SK-N-SH treated with all-trans-retinoic acid at 6 μM for 48 hours (cell line): ENCODE measurements at regions not wholly inside any gene's neighbourhood (a gene's known extent, or its start where the extent isn't known, plus 50 kb on each side); places are given as distances from the start of the nearest gene placed in this dataset.

Experiments
- ATAC-seq: fragments of 200-7000 bp; cut with Tn5 transposase; 3 replicates; pipeline ENCODE4 v1.9.1; 2020; ENCODE audit warnings: mild to moderate bottlenecking, moderate library complexity
- ARNTL ChIP-seq: fragments of 450-650 bp; formaldehyde crosslinking; IDR thresholded peaks from 2 replicates; pipeline ENCODE4 v1.5.0; 2020; ENCODE audit warnings: low read depth, mild to moderate bottlenecking, moderate library complexity, borderline replicate concordance
- BACH2 ChIP-seq: fragments of 250-450 bp; sonication (Bioruptor Pico); IDR thresholded peaks from 2 replicates; pipeline ENCODE4 v1.9.0; 2021; ENCODE audit warnings: mild to moderate bottlenecking, borderline replicate concordance
- CREB5 ChIP-seq: fragments of 250-450 bp; sonication (Bioruptor Pico); IDR thresholded peaks from 2 replicates; pipeline ENCODE4 v1.5.1; 2020; ENCODE audit warnings: low read depth, mild to moderate bottlenecking, moderate library complexity
- CSDC2 ChIP-seq: fragments of 250-450 bp; sonication (Bioruptor Pico); IDR thresholded peaks from 2 replicates; pipeline ENCODE4 v1.5.0; 2020; ENCODE audit warnings: mild to moderate bottlenecking, moderate library complexity
- CSRNP3 ChIP-seq: fragments of 250-450 bp; sonication (Bioruptor Pico); IDR thresholded peaks from 2 replicates; pipeline ENCODE4 v1.5.1; 2021; ENCODE audit warnings: mild to moderate bottlenecking, moderate library complexity
- ESRRG ChIP-seq: fragments of 250-450 bp; sonication (Bioruptor Pico); IDR thresholded peaks from 2 replicates; pipeline ENCODE4 v1.6.1; 2021; ENCODE audit warnings: mild to moderate bottlenecking
- ISL1 ChIP-seq: fragments of 250-450 bp; sonication (Bioruptor Pico); IDR thresholded peaks from 2 replicates; pipeline ENCODE4 v2.1.2; 2022; ENCODE audit warnings: mild to moderate bottlenecking, moderate library complexity
- OSR1 ChIP-seq: fragments of 250-450 bp; sonication (Bioruptor Pico); IDR thresholded peaks from 2 replicates; pipeline ENCODE4 v1.8.0; 2022; ENCODE audit warnings: moderate library complexity, mild to moderate bottlenecking, inconsistent platforms
- PATZ1 ChIP-seq: fragments of 250-450 bp; sonication (Bioruptor Pico); IDR thresholded peaks from 2 replicates; pipeline ENCODE4 v1.8.0; 2020; ENCODE audit warnings: mild to moderate bottlenecking, moderate library complexity, borderline replicate concordance
- POU6F1 ChIP-seq: fragments of 250-450 bp; sonication (Bioruptor Pico); IDR thresholded peaks from 2 replicates; pipeline ENCODE4 v1.8.0; 2021; ENCODE audit warnings: low read depth, mild to moderate bottlenecking, moderate library complexity, borderline replicate concordance
- RARB ChIP-seq: fragments of 250-450 bp; sonication (Bioruptor Pico); IDR thresholded peaks from 2 replicates; pipeline ENCODE4 v1.8.0; 2021; ENCODE audit warnings: mild to moderate bottlenecking, moderate library complexity
- TCF4 ChIP-seq: fragments of 250-450 bp; sonication (Bioruptor Pico); IDR thresholded peaks from 2 replicates; pipeline ENCODE4 v1.8.0; 2021; ENCODE audit warnings: mild to moderate bottlenecking, moderate library complexity, borderline replicate concordance
- TOX ChIP-seq: fragments of 250-450 bp; sonication (Bioruptor Pico); IDR thresholded peaks from 2 replicates; pipeline ENCODE4 v1.8.0; 2021; ENCODE audit warnings: mild to moderate bottlenecking, moderate library complexity, borderline replicate concordance
- ZC3H10 ChIP-seq: fragments of 250-450 bp; sonication (Bioruptor Pico); IDR thresholded peaks from 2 replicates; pipeline ENCODE4 v1.5.1; 2021; ENCODE audit warnings: mild to moderate bottlenecking, moderate library complexity
- ZNF565 ChIP-seq: fragments of 450-650 bp; formaldehyde crosslinking; conservative IDR thresholded peaks from 2 replicates; pipeline ENCODE4 v1.5.0; 2020; ENCODE audit warnings: low read depth, mild to moderate bottlenecking, moderate library complexity
- ZNF70 ChIP-seq: fragments of 450-650 bp; formaldehyde crosslinking; IDR thresholded peaks from 2 replicates; pipeline ENCODE4 v1.5.0; 2020; ENCODE audit warnings: mild to moderate bottlenecking, moderate library complexity
- TF ChIP-seq, protein P1 (sequence below): fragments of 250-450 bp; sonication (Bioruptor Pico); IDR thresholded peaks from 2 replicates; pipeline ENCODE4 v1.5.0; 2020; ENCODE audit warnings: mild to moderate bottlenecking, moderate library complexity

DNA sequence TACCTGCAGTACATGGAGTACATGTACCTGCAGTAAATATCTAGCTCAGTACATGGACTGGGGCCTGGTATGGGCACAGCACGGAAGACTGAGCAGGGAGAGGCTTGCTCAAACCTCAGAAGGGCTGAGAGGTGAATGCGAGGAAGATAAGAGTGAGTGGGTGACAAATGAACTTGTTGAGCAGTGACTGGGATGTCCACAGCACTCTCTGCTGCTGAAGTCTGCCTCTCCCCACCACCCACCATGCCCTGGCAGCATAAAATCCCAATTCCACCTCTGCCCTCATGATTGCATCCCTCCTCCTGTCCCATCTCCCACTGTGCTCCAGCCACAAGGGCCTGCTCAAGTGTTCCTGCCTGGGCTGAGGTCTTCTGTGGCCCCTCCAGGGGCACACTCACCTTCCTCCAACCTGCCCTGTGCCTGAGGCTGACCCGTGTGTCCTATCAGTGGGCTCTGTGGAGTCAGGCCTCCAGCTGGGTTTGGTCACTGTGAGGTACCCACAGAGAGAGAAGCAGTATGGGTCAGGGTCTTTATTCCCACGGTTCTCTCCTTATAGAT, 114.2 kb downstream of the FOXD2 start:
- TF ChIP-seq ZNF565 = no peak
- no peak for TF ChIP-seq TCF4 (CRISPR knock-in tag)
- TF ChIP-seq ZNF70 (CRISPR knock-in tag) = no peak
- no peak for TF ChIP-seq RARB (CRISPR knock-in tag)
- no peak for TF ChIP-seq POU6F1 (CRISPR knock-in tag)
- no peak for TF ChIP-seq CSDC2
- TF ChIP-seq PATZ1 (CRISPR knock-in tag) = no peak
- TF ChIP-seq ZC3H10 (CRISPR knock-in tag) = no peak

GRCh38 chr1:47554082-47554481, 116.2 kb downstream of the FOXD2 start:
- ATAC-seq = no peak

More for the DNA sequence above, 114.2 kb downstream of the FOXD2 start:
- ATAC-seq = no peak

More at GRCh38 chr1:47554082-47554481, 116.2 kb downstream of the FOXD2 start:
- TF ChIP-seq PATZ1 (CRISPR knock-in tag) (no peak), ZC3H10 (CRISPR knock-in tag) (no peak), ARNTL (no peak), CSRNP3 (CRISPR knock-in tag) (no peak), ZNF565 (no peak), BACH2 (no peak), ESRRG (CRISPR knock-in tag) (no peak), ISL1 (no peak), ZNF70 (CRISPR knock-in tag) (no peak), OSR1 (CRISPR knock-in tag) (no peak), CREB5 (CRISPR knock-in tag) (no peak), TCF4 (CRISPR knock-in tag) (no peak), TOX (CRISPR knock-in tag) (no peak), CSDC2 (no peak)
- TF ChIP-seq, protein P1, sequence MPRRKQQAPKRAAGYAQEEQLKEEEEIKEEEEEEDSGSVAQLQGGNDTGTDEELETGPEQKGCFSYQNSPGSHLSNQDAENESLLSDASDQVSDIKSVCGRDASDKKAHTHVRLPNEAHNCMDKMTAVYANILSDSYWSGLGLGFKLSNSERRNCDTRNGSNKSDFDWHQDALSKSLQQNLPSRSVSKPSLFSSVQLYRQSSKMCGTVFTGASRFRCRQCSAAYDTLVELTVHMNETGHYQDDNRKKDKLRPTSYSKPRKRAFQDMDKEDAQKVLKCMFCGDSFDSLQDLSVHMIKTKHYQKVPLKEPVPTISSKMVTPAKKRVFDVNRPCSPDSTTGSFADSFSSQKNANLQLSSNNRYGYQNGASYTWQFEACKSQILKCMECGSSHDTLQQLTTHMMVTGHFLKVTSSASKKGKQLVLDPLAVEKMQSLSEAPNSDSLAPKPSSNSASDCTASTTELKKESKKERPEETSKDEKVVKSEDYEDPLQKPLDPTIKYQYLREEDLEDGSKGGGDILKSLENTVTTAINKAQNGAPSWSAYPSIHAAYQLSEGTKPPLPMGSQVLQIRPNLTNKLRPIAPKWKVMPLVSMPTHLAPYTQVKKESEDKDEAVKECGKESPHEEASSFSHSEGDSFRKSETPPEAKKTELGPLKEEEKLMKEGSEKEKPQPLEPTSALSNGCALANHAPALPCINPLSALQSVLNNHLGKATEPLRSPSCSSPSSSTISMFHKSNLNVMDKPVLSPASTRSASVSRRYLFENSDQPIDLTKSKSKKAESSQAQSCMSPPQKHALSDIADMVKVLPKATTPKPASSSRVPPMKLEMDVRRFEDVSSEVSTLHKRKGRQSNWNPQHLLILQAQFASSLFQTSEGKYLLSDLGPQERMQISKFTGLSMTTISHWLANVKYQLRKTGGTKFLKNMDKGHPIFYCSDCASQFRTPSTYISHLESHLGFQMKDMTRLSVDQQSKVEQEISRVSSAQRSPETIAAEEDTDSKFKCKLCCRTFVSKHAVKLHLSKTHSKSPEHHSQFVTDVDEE (CRISPR knock-in tag) = no peak
